SK-N-MC (cell line): ENCODE measurements at regions not wholly inside any gene's neighbourhood (a gene's known extent, or its start where the extent isn't known, plus 50 kb on each side); places are given as distances from the start of the nearest gene placed in this dataset.

Experiments
- DNase-seq: peaks from one replicate; pipeline ENCODE4 v3.0.0-alpha.2; 2011; ENCODE audit warnings: low read depth, low spot score
- H3K27ac ChIP-seq: fragments of 200-600 bp; sonication (generic); 2 replicates; pipeline ENCODE4 v1.5.1; 2016; ENCODE audit warnings: mixed run types
- H3K36me3 ChIP-seq: fragments of 200-600 bp; sonication (generic); 2 replicates; pipeline ENCODE4 v1.6.1; 2017; ENCODE audit warnings: antibody characterized with exemption, low read length, mixed read lengths; ENCODE audit not compliant: insufficient read depth
- H3K4me3 ChIP-seq: fragments of 200-600 bp; sonication (generic); 2 replicates; pipeline ENCODE4 v1.5.1; 2016
- H3K9ac ChIP-seq: fragments of 200-600 bp; sonication (generic); 2 replicates; pipeline ENCODE4 v1.8.0; 2017; ENCODE audit warnings: mixed run types, mixed read lengths; ENCODE audit not compliant: insufficient read length
- H3K9me3 ChIP-seq: fragments of 200-600 bp; sonication (generic); 2 replicates; pipeline ENCODE4 v1.6.1; 2017; ENCODE audit warnings: low read depth, mild to moderate bottlenecking, antibody characterized with exemption, low read length, moderate library complexity, mixed read lengths
- EZH2 ChIP-seq: fragments of 200-600 bp; sonication (generic); IDR thresholded peaks from one replicate; pipeline ENCODE4 v1.6.1; 2017; ENCODE audit warnings: antibody characterized with exemption
- FOXP2 ChIP-seq: optimal IDR thresholded peaks from 2 replicates; pipeline ENCODE3; 2011; ENCODE audit warnings: mild to moderate bottlenecking, moderate library complexity; ENCODE audit not compliant: insufficient read depth; ENCODE audit errors: extremely low read length, control extremely low read depth
- POLR2AphosphoS5 ChIP-seq: IDR thresholded peaks from 2 replicates; pipeline ENCODE4 v1.6.1; 2012; ENCODE audit warnings: mild to moderate bottlenecking, low read depth, low read length, borderline replicate concordance

DNA sequence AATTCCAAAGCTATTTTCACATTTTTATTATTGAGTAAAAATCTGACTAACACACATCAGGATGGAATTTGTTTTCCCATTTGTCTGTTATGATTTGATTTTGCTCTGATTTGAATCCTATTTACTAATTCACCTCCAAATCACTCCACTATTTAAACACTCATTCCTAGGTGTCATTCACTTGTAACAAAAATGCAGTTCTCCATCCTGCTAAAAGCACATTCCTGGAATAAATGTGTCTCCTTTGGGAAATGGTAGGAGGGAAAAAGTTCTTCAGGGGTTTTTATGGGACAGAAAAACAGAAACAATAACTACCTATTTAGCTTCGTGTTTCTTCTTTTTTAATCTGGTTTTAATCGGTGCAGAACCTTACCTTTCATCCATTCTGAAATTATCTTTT, 494.1 kb upstream of the CITED2 start:
- Histone ChIP-seq H3K9ac (peak overlapping the region; percentile 33), H3K9me3 (no peaks in the 10 kb centered on the region), H3K36me3 (no peaks in the 10 kb centered on the region), H3K27ac (peak overlapping the region; percentile 100), H3K4me3 (peak overlapping the region; percentile 26; the same call in 1 of the 2 replicates)
- DNase-seq = no peak
- TF ChIP-seq FOXP2 (no peak), EZH2 (no peak), POLR2AphosphoS5 (no peak)

DNA sequence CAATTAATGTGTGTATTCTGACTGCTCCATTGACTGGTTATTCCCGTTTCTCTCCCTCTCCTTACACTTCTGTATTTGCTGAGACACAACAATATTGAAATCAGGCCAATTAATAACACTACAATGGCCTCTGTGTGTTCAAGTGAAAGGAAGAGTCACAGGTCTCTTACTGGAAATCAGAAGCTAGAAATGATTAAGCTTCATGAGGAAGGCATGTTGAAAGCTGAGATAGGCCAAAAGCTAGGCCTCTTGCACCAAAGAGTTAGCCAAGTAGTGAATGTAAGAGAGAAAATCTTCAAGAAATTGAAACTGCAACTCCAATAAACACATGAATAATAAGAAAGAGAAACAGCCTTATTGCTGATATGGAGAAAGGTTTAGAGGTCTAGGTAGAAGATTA, 489.5 kb upstream of the CITED2 start:
- TF ChIP-seq FOXP2 (no peak), EZH2 (no peak)
- no peaks in the 10 kb centered on the region for H3K9me3 ChIP-seq
- no peak for DNase-seq
- H3K27ac ChIP-seq = no peak overlapping the region
- H3K36me3 ChIP-seq = no peaks in the 10 kb centered on the region
- H3K9ac ChIP-seq = no peak overlapping the region
- H3K4me3 ChIP-seq = no peak overlapping the region

DNA sequence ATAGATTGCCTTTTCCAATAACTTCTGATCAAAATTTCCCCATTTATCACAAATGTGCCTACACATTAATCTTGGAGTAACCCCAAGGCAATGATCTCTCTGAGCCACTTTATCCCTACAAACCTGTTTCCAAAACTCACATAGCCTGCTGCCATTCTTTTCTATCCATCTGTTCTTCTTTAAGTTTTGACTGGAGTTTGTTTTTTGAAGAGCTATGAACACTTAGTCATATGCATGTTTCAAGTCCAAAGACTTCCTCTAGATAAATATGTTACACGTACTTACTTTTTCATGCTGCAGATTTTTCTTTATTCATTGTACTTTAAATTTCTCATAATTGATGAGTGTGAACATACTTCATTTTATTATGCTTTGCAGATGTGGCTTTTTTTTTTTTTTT, 488.9 kb upstream of the CITED2 start:
- no peaks in the 10 kb centered on the region for H3K9me3 ChIP-seq
- TF ChIP-seq EZH2 (no peak), FOXP2 (no peak), POLR2AphosphoS5 (no peak)
- DNase-seq = no peak
- H3K4me3 ChIP-seq = no peak overlapping the region
- H3K36me3 ChIP-seq = no peaks in the 10 kb centered on the region
- H3K27ac ChIP-seq = peak overlapping the region; percentile 34; the same call in 1 of the 2 replicates
- no peak overlapping the region for H3K9ac ChIP-seq

DNA sequence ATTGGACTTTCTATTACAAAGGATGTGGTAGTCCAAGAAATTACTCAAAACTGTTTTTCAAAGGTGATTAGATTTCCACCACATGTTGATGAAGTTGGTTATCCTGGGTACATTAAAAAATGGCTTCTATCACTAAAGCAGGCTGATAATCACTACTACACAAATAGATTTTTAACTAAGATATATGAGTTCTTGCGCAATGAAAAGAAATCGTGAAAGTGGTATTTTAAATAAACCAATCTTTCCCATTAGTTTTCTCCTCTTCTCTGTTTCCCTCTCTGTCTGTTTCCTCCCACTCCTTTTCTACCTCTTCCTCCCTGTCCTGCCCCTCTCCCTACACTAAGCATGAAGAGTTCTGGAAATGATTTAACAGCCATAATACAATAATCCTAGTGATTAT, 487.9 kb upstream of the CITED2 start:
- H3K4me3 ChIP-seq = no peak overlapping the region
- DNase-seq = no peak
- H3K9ac ChIP-seq = no peak overlapping the region
- no peaks in the 10 kb centered on the region for H3K36me3 ChIP-seq
- peak overlapping the region; percentile 10; the same call in 1 of the 2 replicates for H3K27ac ChIP-seq
- TF ChIP-seq EZH2 (no peak), FOXP2 (no peak), POLR2AphosphoS5 (no peak)
- H3K9me3 ChIP-seq = no peaks in the 10 kb centered on the region

DNA sequence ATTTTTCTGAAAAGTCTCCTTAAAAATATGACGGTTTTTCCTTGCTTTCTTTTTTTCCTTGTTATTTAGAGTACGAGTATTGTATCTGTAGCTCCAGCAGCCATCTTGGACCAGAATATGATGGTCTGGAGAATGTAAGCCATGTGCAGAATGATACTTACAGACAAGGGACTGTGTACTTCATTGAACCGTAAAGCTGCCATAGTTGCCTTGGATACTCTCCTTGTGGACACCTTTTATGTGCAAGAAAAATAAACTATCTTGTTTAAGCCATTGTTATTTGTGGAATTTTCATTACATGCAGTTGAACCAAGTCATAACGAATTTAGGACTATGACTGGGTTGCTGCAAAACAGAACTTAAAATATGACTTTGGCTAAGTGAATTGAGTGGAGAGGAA, 485.8 kb upstream of the CITED2 start:
- Histone ChIP-seq H3K36me3 (no peaks in the 10 kb centered on the region), H3K4me3 (no peak overlapping the region), H3K9ac (no peak overlapping the region), H3K27ac (no peak overlapping the region), H3K9me3 (no peaks in the 10 kb centered on the region)
- TF ChIP-seq EZH2 (no peak), POLR2AphosphoS5 (no peak), FOXP2 (no peak)
- no peak for DNase-seq

DNA sequence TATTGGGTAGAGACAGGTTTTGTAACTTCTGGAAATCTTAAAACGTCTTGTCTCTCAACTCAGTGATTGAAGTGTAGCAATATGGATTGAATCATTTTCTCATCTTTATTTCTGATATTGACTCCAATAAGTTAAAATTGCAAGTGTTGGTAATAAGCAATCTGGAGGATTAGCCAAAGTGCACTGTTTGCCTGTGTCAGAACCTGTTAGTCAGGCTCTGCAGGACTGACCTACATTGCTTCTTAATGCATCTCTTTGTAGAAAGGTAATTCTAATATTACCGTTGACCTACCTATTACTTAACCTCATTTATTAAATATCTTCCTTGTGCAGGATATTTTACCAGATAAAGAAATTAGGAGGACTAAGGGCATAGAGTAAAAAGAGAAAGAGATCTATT, 484.0 kb upstream of the CITED2 start:
- Histone ChIP-seq H3K9ac (no peak overlapping the region), H3K9me3 (no peaks in the 10 kb centered on the region), H3K27ac (no peak overlapping the region), H3K4me3 (no peak overlapping the region), H3K36me3 (no peaks in the 10 kb centered on the region)
- no peak for DNase-seq
- TF ChIP-seq EZH2 (no peak), POLR2AphosphoS5 (no peak), FOXP2 (no peak)

DNA sequence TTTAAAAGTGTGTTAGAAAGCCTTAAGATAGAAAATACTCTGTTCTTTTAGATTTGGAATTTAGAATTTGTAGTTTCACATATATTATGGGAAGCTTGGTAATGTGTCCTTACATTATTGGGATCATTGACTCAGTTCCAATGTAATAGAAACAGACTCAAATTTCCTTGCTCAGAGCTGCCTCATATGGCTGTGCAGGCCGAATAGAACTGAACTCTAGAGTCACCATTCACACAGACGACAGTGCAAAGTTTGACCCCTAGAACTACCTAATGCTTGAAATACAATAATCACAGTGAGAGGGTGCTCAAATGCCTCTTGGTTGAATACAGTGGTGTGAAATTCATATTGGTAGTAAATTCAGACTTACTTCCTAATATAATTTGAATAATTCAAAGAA, 482.7 kb upstream of the CITED2 start:
- no peak overlapping the region for H3K9ac ChIP-seq
- no peaks in the 10 kb centered on the region for H3K36me3 ChIP-seq
- peak overlapping the region; percentile 29; the same call in 1 of the 2 replicates for H3K27ac ChIP-seq
- DNase-seq = no peak
- no peaks in the 10 kb centered on the region for H3K9me3 ChIP-seq
- no peak overlapping the region for H3K4me3 ChIP-seq
- TF ChIP-seq FOXP2 (no peak), POLR2AphosphoS5 (no peak), EZH2 (no peak)

DNA sequence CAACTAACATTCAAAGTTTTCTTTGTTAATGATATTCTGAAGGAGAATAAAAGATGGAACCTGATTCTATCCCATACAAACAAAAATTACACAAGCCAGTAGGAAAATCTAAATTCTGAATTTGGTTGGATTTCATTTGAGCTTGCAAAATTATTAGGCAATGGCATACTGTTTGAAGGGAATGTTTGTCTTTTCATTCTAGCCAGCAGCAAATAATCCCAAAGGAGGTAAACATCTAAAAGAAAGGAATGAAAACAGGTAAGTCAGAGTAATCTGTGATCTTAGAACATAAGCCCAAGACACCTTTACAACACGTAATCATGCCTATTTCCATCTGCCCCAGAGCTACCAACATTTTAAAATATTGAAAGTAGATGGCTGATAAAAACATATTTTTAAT, 482.1 kb upstream of the CITED2 start:
- peak overlapping the region; percentile 12 for H3K9ac ChIP-seq
- no peak overlapping the region for H3K4me3 ChIP-seq
- TF ChIP-seq FOXP2 (no peak), EZH2 (no peak), POLR2AphosphoS5 (no peak)
- peaks cover 3% of the 10 kb centered on the region; the same call in 1 of the 2 replicates for H3K9me3 ChIP-seq
- no peak for DNase-seq
- no peaks in the 10 kb centered on the region for H3K36me3 ChIP-seq
- H3K27ac ChIP-seq = no peak overlapping the region

DNA sequence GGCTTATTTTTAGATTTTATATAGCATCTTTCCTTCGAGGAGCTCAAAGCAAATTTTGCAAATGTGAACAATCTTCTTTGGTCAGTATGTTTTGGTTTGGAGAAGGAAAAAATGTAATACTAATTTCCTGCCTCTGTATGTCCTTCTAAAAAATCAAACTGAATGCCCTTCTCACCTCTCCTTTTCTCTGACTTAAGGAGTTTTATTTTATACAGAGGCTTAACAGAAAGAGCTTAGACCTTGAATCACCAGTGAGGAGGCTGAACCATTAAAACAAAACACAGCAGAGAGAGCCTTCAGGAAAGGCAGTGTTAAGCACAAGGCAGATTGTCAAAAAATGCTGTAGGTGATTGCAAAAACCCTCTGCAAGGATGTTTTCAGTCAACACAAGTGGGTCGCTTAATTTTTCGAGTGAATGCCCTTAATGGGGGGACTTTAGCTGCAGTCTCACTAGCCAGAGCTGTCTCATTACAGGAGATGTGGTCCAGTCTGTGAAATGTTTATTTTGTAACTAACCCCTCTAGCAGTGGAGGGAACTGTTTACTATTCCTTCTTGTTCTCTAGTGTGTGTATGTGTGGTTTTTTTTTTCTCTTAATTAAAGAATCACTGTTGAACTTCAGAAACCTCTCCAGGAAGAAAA, 481.3 kb upstream of the CITED2 start:
- Histone ChIP-seq H3K9me3 (peaks cover 6% of the 10 kb centered on the region; the same call in 1 of the 2 replicates), H3K36me3 (no peaks in the 10 kb centered on the region), H3K27ac (no peak overlapping the region), H3K9ac (peak overlapping the region; percentile 12), H3K4me3 (no peak overlapping the region)
- DNase-seq = no peak
- TF ChIP-seq POLR2AphosphoS5 (no peak), FOXP2 (no peak)
